Naive B cell (primary cell): ENCODE measurements at regions not wholly inside any gene's neighbourhood (a gene's known extent, or its start where the extent isn't known, plus 50 kb on each side); places are given as distances from the start of the nearest gene placed in this dataset.
"Not testable (repeated sequence)": the region's sequence is repeated elsewhere in the genome, so short reads cannot be mapped to it uniquely, and the experiment has no call there.

Experiments
- ATAC-seq, 2 donors: fragments of 150-1000 bp; cut with Tn5 transposase; 2 replicates each; pipeline ENCODE4 v1.10.0; 2021; ENCODE audit warnings: low read depth in 2 of 2, mild to moderate bottlenecking in 2 of 2, moderate library complexity in 2 of 2
- DNase-seq: peaks from one replicate; pipeline ENCODE4 v3.0.0; 2022
- H3K27ac Mint-ChIP-seq, 6 donors: one replicate each; pipeline ENCODE4 v1.8.0; 2020 to 2022; ENCODE audit warnings: mild to moderate bottlenecking in 6 of 6, mixed read lengths in 6 of 6, moderate library complexity in 5 of 6, inconsistent platforms in 2 of 6
- H3K27me3 Mint-ChIP-seq, 3 donors: one replicate each; pipeline ENCODE4 v1.8.0; 2021 to 2022; ENCODE audit warnings: mixed read lengths in 3 of 3, mild to moderate bottlenecking in 1 of 3
- H3K36me3 Mint-ChIP-seq, 2 donors: one replicate each; pipeline ENCODE4 v1.8.0; 2020 to 2022; ENCODE audit warnings: mixed read lengths in 2 of 2, inconsistent platforms in 1 of 2, mild to moderate bottlenecking in 1 of 2
- H3K4me1 Mint-ChIP-seq, 3 donors: one replicate each; pipeline ENCODE4 v1.8.0; 2020 to 2022; ENCODE audit warnings: mixed read lengths in 3 of 3, inconsistent platforms in 1 of 3, mild to moderate bottlenecking in 1 of 3, moderate library complexity in 1 of 3
- H3K4me3 Mint-ChIP-seq, 8 donors: one replicate each; pipeline ENCODE4 v1.8.0; 2020 to 2022; ENCODE audit warnings: mild to moderate bottlenecking in 8 of 8, mixed read lengths in 8 of 8, moderate library complexity in 8 of 8, inconsistent platforms in 2 of 8
- H3K9me3 Mint-ChIP-seq, 7 donors: one replicate each; pipeline ENCODE4 v1.8.0; 2020 to 2022; ENCODE audit warnings: mixed read lengths in 7 of 7, mild to moderate bottlenecking in 5 of 7, inconsistent platforms in 2 of 7, moderate library complexity in 1 of 7

- H3K27me3 Mint-ChIP-seq = no peaks in the 10 kb centered on the region
- H3K36me3 Mint-ChIP-seq = no peaks in the 10 kb centered on the region
- peaks cover 0 to 20% (median 5%) of the 10 kb centered on the region in 7 donors for H3K9me3 Mint-ChIP-seq
- no peak overlapping the region for H3K4me3 Mint-ChIP-seq
- no peaks in the 10 kb centered on the region for H3K4me1 Mint-ChIP-seq
- no peak for DNase-seq
- H3K27ac Mint-ChIP-seq = no peak overlapping the region
- ATAC-seq = no peak
These were observed 298.9 kb upstream of the CNTNAP2 start for GRCh38 chr7:145817687-145818086.

GRCh38 chr7:145812218-145812617, 304.4 kb upstream of the CNTNAP2 start:
- H3K9me3 Mint-ChIP-seq = peaks cover 0 to 8% (median 0%) of the 10 kb centered on the region in 7 donors
- no peak overlapping the region for H3K4me3 Mint-ChIP-seq
- H3K27me3 Mint-ChIP-seq = no peaks in the 10 kb centered on the region
- DNase-seq (no peak), ATAC-seq (no peak)
- H3K36me3 Mint-ChIP-seq = no peaks in the 10 kb centered on the region
- H3K27ac Mint-ChIP-seq = no peak overlapping the region
- H3K4me1 Mint-ChIP-seq = no peaks in the 10 kb centered on the region

- not testable (repeated sequence) for ATAC-seq, H3K9me3 Mint-ChIP-seq, H3K4me1 Mint-ChIP-seq, H3K36me3 Mint-ChIP-seq, H3K4me3 Mint-ChIP-seq, DNase-seq, H3K27ac Mint-ChIP-seq, H3K27me3 Mint-ChIP-seq
These were observed 311.1 kb upstream of the CNTNAP2 start for GRCh38 chr7:145805496-145805895.

GRCh38 chr7:145797507-145797906, 319.1 kb upstream of the CNTNAP2 start:
- H3K4me1 Mint-ChIP-seq = no peaks in the 10 kb centered on the region
- ATAC-seq = no peak
- no peaks in the 10 kb centered on the region for H3K27me3 Mint-ChIP-seq

GRCh38 chr7:145795132-145795531, 321.5 kb upstream of the CNTNAP2 start:
- H3K4me3 Mint-ChIP-seq = no peak overlapping the region
- H3K9me3 Mint-ChIP-seq = peaks cover 0 to 5% (median 0%) of the 10 kb centered on the region in 7 donors
- DNase-seq = no peak
- H3K27me3 Mint-ChIP-seq = no peaks in the 10 kb centered on the region
- H3K27ac Mint-ChIP-seq = no peak overlapping the region
- no peak for ATAC-seq
- no peaks in the 10 kb centered on the region for H3K4me1 Mint-ChIP-seq
- H3K36me3 Mint-ChIP-seq = no peaks in the 10 kb centered on the region

More at GRCh38 chr7:145797507-145797906, 319.1 kb upstream of the CNTNAP2 start:
- no peak for DNase-seq
- no peak overlapping the region for H3K27ac Mint-ChIP-seq
- H3K4me3 Mint-ChIP-seq = no peak overlapping the region
- peaks cover 0 to 5% (median 0%) of the 10 kb centered on the region in 7 donors for H3K9me3 Mint-ChIP-seq
- no peaks in the 10 kb centered on the region for H3K36me3 Mint-ChIP-seq

- Mint-ChIP-seq H3K9me3 (peaks cover 0 to 5% (median 4%) of the 10 kb centered on the region in 7 donors), H3K4me3 (no peak overlapping the region), H3K4me1 (no peaks in the 10 kb centered on the region), H3K36me3 (no peaks in the 10 kb centered on the region), H3K27ac (no peak overlapping the region), H3K27me3 (no peaks in the 10 kb centered on the region)
- ATAC-seq (no peak), DNase-seq (no peak)
These were observed 331.5 kb upstream of the CNTNAP2 start for GRCh38 chr7:145784809-145785780.

GRCh38 chr7:145781388-145781787, 335.2 kb upstream of the CNTNAP2 start:
- H3K27me3 Mint-ChIP-seq, H3K9me3 Mint-ChIP-seq, H3K27ac Mint-ChIP-seq, DNase-seq, H3K4me1 Mint-ChIP-seq, H3K4me3 Mint-ChIP-seq, ATAC-seq, H3K36me3 Mint-ChIP-seq: not testable (repeated sequence)

GRCh38 chr7:145779140-145779539, 337.5 kb upstream of the CNTNAP2 start:
- DNase-seq = no peak
- Mint-ChIP-seq H3K36me3 (no peaks in the 10 kb centered on the region), H3K27me3 (no peaks in the 10 kb centered on the region), H3K4me1 (no peaks in the 10 kb centered on the region), H3K27ac (no peak overlapping the region), H3K4me3 (no peak overlapping the region), H3K9me3 (no peaks in the 10 kb centered on the region)
- no peak for ATAC-seq

- no peaks in the 10 kb centered on the region for H3K27me3 Mint-ChIP-seq
- no peak for ATAC-seq
- no peaks in the 10 kb centered on the region for H3K4me1 Mint-ChIP-seq
- no peak overlapping the region for H3K27ac Mint-ChIP-seq
- H3K36me3 Mint-ChIP-seq = no peaks in the 10 kb centered on the region
- DNase-seq = no peak
- peaks cover 0 to 3% (median 0%) of the 10 kb centered on the region in 7 donors for H3K9me3 Mint-ChIP-seq
- H3K4me3 Mint-ChIP-seq = no peak overlapping the region
These were observed 341.8 kb upstream of the CNTNAP2 start for GRCh38 chr7:145774777-145775176.

- ATAC-seq = no peak
- DNase-seq = no peak
- no peak overlapping the region for H3K27ac Mint-ChIP-seq
- peaks cover 0 to 10% (median 5%) of the 10 kb centered on the region in 7 donors for H3K9me3 Mint-ChIP-seq
- H3K27me3 Mint-ChIP-seq = no peaks in the 10 kb centered on the region
- H3K4me1 Mint-ChIP-seq = no peaks in the 10 kb centered on the region
- H3K4me3 Mint-ChIP-seq = no peak overlapping the region
- H3K36me3 Mint-ChIP-seq = no peaks in the 10 kb centered on the region
These were observed 363.6 kb upstream of the CNTNAP2 start for GRCh38 chr7:145753004-145753403.

GRCh38 chr7:145737617-145738016, 379.0 kb upstream of the CNTNAP2 start:
- no peaks in the 10 kb centered on the region for H3K4me1 Mint-ChIP-seq
- H3K4me3 Mint-ChIP-seq = no peak overlapping the region
- no peak overlapping the region for H3K27ac Mint-ChIP-seq
- DNase-seq = no peak
- H3K36me3 Mint-ChIP-seq = no peaks in the 10 kb centered on the region
- peaks cover 0 to 4% (median 1%) of the 10 kb centered on the region in 7 donors for H3K9me3 Mint-ChIP-seq
- H3K27me3 Mint-ChIP-seq = no peaks in the 10 kb centered on the region
- ATAC-seq = no peak

GRCh38 chr7:145735061-145735460, 381.5 kb upstream of the CNTNAP2 start:
- ATAC-seq = no peak
- H3K9me3 Mint-ChIP-seq = peaks cover 0 to 4% (median 1%) of the 10 kb centered on the region in 7 donors
- no peak overlapping the region for H3K4me3 Mint-ChIP-seq

GRCh38 chr7:145732521-145732920, 384.1 kb upstream of the CNTNAP2 start:
- H3K4me3 Mint-ChIP-seq = no peak overlapping the region
- no peaks in the 10 kb centered on the region for H3K36me3 Mint-ChIP-seq
- peaks cover 0 to 6% (median 0%) of the 10 kb centered on the region in 7 donors for H3K9me3 Mint-ChIP-seq
- no peak overlapping the region for H3K27ac Mint-ChIP-seq
- no peaks in the 10 kb centered on the region for H3K4me1 Mint-ChIP-seq
- no peaks in the 10 kb centered on the region for H3K27me3 Mint-ChIP-seq
- no peak for DNase-seq
- no peak for ATAC-seq

More at GRCh38 chr7:145735061-145735460, 381.5 kb upstream of the CNTNAP2 start:
- Mint-ChIP-seq H3K36me3 (no peaks in the 10 kb centered on the region), H3K27ac (no peak overlapping the region), H3K4me1 (no peaks in the 10 kb centered on the region), H3K27me3 (no peaks in the 10 kb centered on the region)
- no peak for DNase-seq

- Mint-ChIP-seq H3K4me1 (no peaks in the 10 kb centered on the region), H3K36me3 (no peaks in the 10 kb centered on the region), H3K27ac (no peak overlapping the region), H3K9me3 (peaks cover 0 to 6% (median 0%) of the 10 kb centered on the region in 7 donors), H3K27me3 (no peaks in the 10 kb centered on the region), H3K4me3 (no peak overlapping the region)
- ATAC-seq (no peak), DNase-seq (no peak)
These were observed 386.9 kb upstream of the CNTNAP2 start for GRCh38 chr7:145729691-145730090.
